MM.1S (cell line): ENCODE measurements at regions not wholly inside any gene's neighbourhood (a gene's known extent, or its start where the extent isn't known, plus 50 kb on each side); places are given as distances from the start of the nearest gene placed in this dataset.

ENCODE experiments used
- DNase-seq: peaks from one replicate; pipeline ENCODE4 v3.0.0-alpha.2; 2015
- H2AFZ ChIP-seq: fragments of 300-600 bp; sonication (generic); 2 replicates; pipeline ENCODE4 v1.6.0; 2016; ENCODE audit warnings: antibody characterized with exemption, low read length
- H3F3A ChIP-seq: fragments of 300-600 bp; sonication (generic); 2 replicates; pipeline ENCODE4 v1.6.1; 2016; ENCODE audit warnings: mild to moderate bottlenecking, antibody characterized with exemption, low read length, moderate library complexity, mixed read lengths; ENCODE audit not compliant: insufficient read depth
- H3K27ac ChIP-seq: fragments of 300-600 bp; sonication (generic); 2 replicates; pipeline ENCODE4 v1.5.1; 2016; ENCODE audit warnings: mild to moderate bottlenecking, low read length
- H3K27me3 ChIP-seq: fragments of 300-600 bp; sonication (generic); replicated peaks from 2 replicates; pipeline ENCODE4 v1.6.0; 2016; ENCODE audit warnings: low read length; ENCODE audit not compliant: insufficient read depth
- H3K36me3 ChIP-seq: fragments of 300-600 bp; sonication (generic); replicated peaks from 2 replicates; pipeline ENCODE4 v1.6.1; 2016; ENCODE audit warnings: mild to moderate bottlenecking, low read length, mixed read lengths; ENCODE audit not compliant: insufficient read depth
- H3K4me1 ChIP-seq: fragments of 300-600 bp; sonication (generic); 2 replicates; pipeline ENCODE4 v1.6.1; 2016; ENCODE audit warnings: low read length, mixed read lengths
- H3K4me2 ChIP-seq: fragments of 300-600 bp; sonication (generic); 2 replicates; pipeline ENCODE4 v1.6.0; 2016; ENCODE audit warnings: low read depth, low read length
- H3K4me3 ChIP-seq: fragments of 300-600 bp; sonication (generic); 2 replicates; pipeline ENCODE4 v1.5.1; 2016; ENCODE audit warnings: low read length, mixed read lengths
- H3K79me2 ChIP-seq: fragments of 300-600 bp; sonication (generic); 2 replicates; pipeline ENCODE4 v1.6.1; 2016; ENCODE audit warnings: mixed run types, low read length, mixed read lengths
- H3K9ac ChIP-seq: fragments of 300-600 bp; sonication (generic); 2 replicates; pipeline ENCODE4 v1.6.1; 2016; ENCODE audit warnings: low read length, mixed read lengths
- H3K9me2 ChIP-seq: fragments of 300-600 bp; sonication (generic); replicated peaks from 2 replicates; pipeline ENCODE4 v1.6.1; 2016; ENCODE audit warnings: mild to moderate bottlenecking, low read length, mixed read lengths; ENCODE audit not compliant: insufficient read depth
- H3K9me3 ChIP-seq: fragments of 300-600 bp; sonication (generic); replicated peaks from 2 replicates; pipeline ENCODE4 v1.6.1; 2016; ENCODE audit warnings: mild to moderate bottlenecking, low read length, mixed read lengths; ENCODE audit not compliant: insufficient read depth
- H4K20me1 ChIP-seq: fragments of 300-600 bp; sonication (generic); 2 replicates; pipeline ENCODE4 v1.6.1; 2016; ENCODE audit warnings: mild to moderate bottlenecking, low read length, moderate library complexity, mixed read lengths; ENCODE audit not compliant: insufficient read depth
- CTCF ChIP-seq: fragments of 300-600 bp; sonication (generic); IDR thresholded peaks from 2 replicates; pipeline ENCODE4 v1.5.1; 2016; ENCODE audit warnings: antibody characterized with exemption, low read length, mixed read lengths
- EZH2 ChIP-seq: fragments of 300-600 bp; sonication (generic); optimal IDR thresholded peaks from 2 replicates; pipeline ENCODE3; 2017; ENCODE audit warnings: low read depth, mild to moderate bottlenecking, antibody characterized with exemption, low read length, mixed read lengths
- EZH2phosphoT487 ChIP-seq: fragments of 300-600 bp; sonication (generic); IDR thresholded peaks from 2 replicates; pipeline ENCODE4 v1.6.1; 2018; ENCODE audit warnings: antibody characterized with exemption, low read length

GRCh38 chr11:26777372-26777808 is 55.5 kb upstream of the SLC5A12 start:
- no peak overlapping the region for H3K4me2 ChIP-seq

GRCh38 chr11:26778000-26778757 is 56.3 kb upstream of the SLC5A12 start:
- Histone ChIP-seq H3K9me2 (no peaks in the 10 kb centered on the region), H2AFZ (no peak overlapping the region), H3K9me3 (no peaks in the 10 kb centered on the region), H3K27me3 (no peaks in the 10 kb centered on the region), H3K27ac (no peak overlapping the region), H3F3A (no peaks in the 10 kb centered on the region), H4K20me1 (no peaks in the 10 kb centered on the region), H3K4me1 (no peaks in the 10 kb centered on the region), H3K9ac (no peak overlapping the region), H3K36me3 (no peaks in the 10 kb centered on the region), H3K79me2 (no peaks in the 10 kb centered on the region), H3K4me2 (no peak overlapping the region), H3K4me3 (no peak overlapping the region)
- TF ChIP-seq EZH2phosphoT487 (no peak), CTCF (no peak), EZH2 (no peak)
- DNase-seq = no peak

More at GRCh38 chr11:26777372-26777808, 55.5 kb upstream of the SLC5A12 start:
- H3F3A ChIP-seq = no peaks in the 10 kb centered on the region
- H2AFZ ChIP-seq = no peak overlapping the region
- H3K36me3 ChIP-seq = no peaks in the 10 kb centered on the region
- H3K9ac ChIP-seq = no peak overlapping the region
- no peaks in the 10 kb centered on the region for H3K79me2 ChIP-seq
- TF ChIP-seq CTCF = no peak
- TF ChIP-seq EZH2phosphoT487 = no peak
- TF ChIP-seq EZH2 = no peak
- no peaks in the 10 kb centered on the region for H3K27me3 ChIP-seq
- no peaks in the 10 kb centered on the region for H3K9me3 ChIP-seq
- no peak for DNase-seq
- H3K4me3 ChIP-seq = no peak overlapping the region
- H3K9me2 ChIP-seq = no peaks in the 10 kb centered on the region
- no peaks in the 10 kb centered on the region for H3K4me1 ChIP-seq
- no peak overlapping the region for H3K27ac ChIP-seq
- H4K20me1 ChIP-seq = no peaks in the 10 kb centered on the region

GRCh38 chr11:26779074-26779865 is 57.4 kb upstream of the SLC5A12 start:
- Histone ChIP-seq H3K27ac (no peak overlapping the region), H2AFZ (no peak overlapping the region), H3K79me2 (no peaks in the 10 kb centered on the region)

More at GRCh38 chr11:26779074-26779865, 57.4 kb upstream of the SLC5A12 start:
- Histone ChIP-seq H3K9me2 (no peaks in the 10 kb centered on the region), H3K9ac (no peak overlapping the region), H3K4me2 (no peak overlapping the region), H3K9me3 (no peaks in the 10 kb centered on the region), H3F3A (no peaks in the 10 kb centered on the region), H3K4me1 (no peaks in the 10 kb centered on the region), H3K4me3 (no peak overlapping the region), H4K20me1 (no peaks in the 10 kb centered on the region), H3K36me3 (no peaks in the 10 kb centered on the region), H3K27me3 (no peaks in the 10 kb centered on the region)
- TF ChIP-seq EZH2 = no peak
- no peak for TF ChIP-seq EZH2phosphoT487
- TF ChIP-seq CTCF = no peak
- DNase-seq = no peak
